Caco-2 (cell line): ENCODE measurements at regions not wholly inside any gene's neighbourhood (a gene's known extent, or its start where the extent isn't known, plus 50 kb on each side); places are given as distances from the start of the nearest gene placed in this dataset.
"Not testable (repeated sequence)": the region's sequence is repeated elsewhere in the genome, so short reads cannot be mapped to it uniquely, and the experiment has no call there.

Source experiments
- BruUV-seq: library from RNA; stranded (reverse); fragments of 400-500 nt; replicated peaks from 2 replicates; lab custom pipeline; 2021; lab: Mats Ljungman, UMichigan
- CTCF ChIA-PET: fragments of 300-600 bp; sonication (Branson Sonifier 250); formaldehyde crosslinking; loops from one replicate; lab custom pipeline; 2022; ENCODE audit warnings: antibody characterized with exemption; lab: Charles Lee
- POLR2A ChIA-PET: fragments of 300-600 bp; sonication (Branson Sonifier 250); formaldehyde crosslinking; loops from one replicate; lab custom pipeline; 2022; ENCODE audit warnings: antibody characterized with exemption; lab: Charles Lee
- DNase-seq, 2 experiments: peaks; one replicate each; pipeline versions ENCODE4 v3.0.0 to v3.0.0-alpha.2; 2020 to 2022
- H3K27me3 ChIP-seq: replicated peaks from 2 replicates; pipeline ENCODE4 v1.6.0; 2011; ENCODE audit warnings: low read length; ENCODE audit not compliant: control insufficient read depth, insufficient read depth
- H3K36me3 ChIP-seq: 2 replicates; pipeline ENCODE4 v1.5.1; 2011; ENCODE audit warnings: low read length; ENCODE audit not compliant: control insufficient read depth, insufficient read depth
- H3K4me1 ChIP-seq: fragments of 250-450 bp; sonication (Bioruptor Pico); 2 replicates; pipeline ENCODE4 v1.5.1; 2020; ENCODE audit warnings: mild to moderate bottlenecking
- H3K4me3 ChIP-seq: 2 replicates; pipeline ENCODE4 v1.5.1; 2011; ENCODE audit warnings: low read depth, mild to moderate bottlenecking, control low read depth, low read length
- H3K9me3 ChIP-seq: fragments of 250-450 bp; sonication (Bioruptor Pico); 2 replicates; pipeline ENCODE4 v1.5.1; 2020; ENCODE audit warnings: mild to moderate bottlenecking, moderate library complexity
- H3K27ac Mint-ChIP-seq: one replicate; pipeline ENCODE4 v1.8.0; 2022; ENCODE audit warnings: mixed read lengths; ENCODE audit not compliant: unreplicated experiment
- H3K27me3 Mint-ChIP-seq: one replicate; pipeline ENCODE4 v1.8.0; 2022; ENCODE audit warnings: mixed read lengths; ENCODE audit not compliant: insufficient read depth, unreplicated experiment
- H3K36me3 Mint-ChIP-seq: one replicate; pipeline ENCODE4 v1.8.0; 2022; ENCODE audit warnings: mild to moderate bottlenecking, mixed read lengths; ENCODE audit not compliant: insufficient read depth, unreplicated experiment
- H3K4me1 Mint-ChIP-seq: one replicate; pipeline ENCODE4 v1.8.0; 2022; ENCODE audit warnings: low read depth, mixed read lengths; ENCODE audit not compliant: unreplicated experiment
- H3K4me3 Mint-ChIP-seq: one replicate; pipeline ENCODE4 v1.8.0; 2022; ENCODE audit warnings: mild to moderate bottlenecking, moderate library complexity, mixed read lengths; ENCODE audit not compliant: unreplicated experiment
- H3K9me3 Mint-ChIP-seq: one replicate; pipeline ENCODE4 v1.8.0; 2022; ENCODE audit warnings: mixed read lengths; ENCODE audit not compliant: unreplicated experiment
- intact Hi-C: fragments of 100-400 bp; cut with micrococcal nuclease; formaldehyde crosslinking; loops from one replicate; pipeline ENCODE4 v1.10.0; 2022; ENCODE audit not compliant: unreplicated experiment
- TF ChIP-seq, protein P1 (sequence below), 2 experiments: fragments of 200-600 bp in 1 of 2; IDR thresholded peaks; 1 replicate in 1 of 2; 2 replicates in 1 of 2; pipeline versions ENCODE4 v1.5.1 to v1.8.0; 2011 to 2022; ENCODE audit warnings: antibody characterized with exemption in 1 of 2, control low read depth in 1 of 2, inconsistent platforms in 1 of 2, low read depth in 1 of 2, low read length in 1 of 2, mild to moderate bottlenecking in 1 of 2, moderate library complexity in 1 of 2; ENCODE audit not compliant: insufficient read depth in 1 of 2, severe bottlenecking in 1 of 2, unreplicated experiment in 1 of 2

DNA sequence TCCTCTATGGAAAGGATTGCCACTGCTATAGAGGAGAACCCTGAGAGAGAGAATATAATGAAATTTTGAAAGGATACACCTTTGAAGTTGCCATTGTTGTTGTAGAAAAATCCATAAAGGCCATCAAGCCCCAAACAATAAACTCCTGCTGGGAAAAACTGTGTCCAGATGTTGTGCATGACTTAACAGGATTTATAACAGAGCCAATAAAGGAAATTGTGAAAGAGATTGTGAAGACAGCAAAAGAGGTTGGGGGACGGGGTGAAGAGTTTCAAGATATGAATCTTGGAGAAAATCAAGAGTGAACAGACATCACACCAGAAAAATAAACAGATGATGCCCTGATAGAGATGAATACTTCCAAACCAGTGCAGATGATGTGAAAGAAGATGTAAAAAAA, 396.4 kb downstream of the BCKDHB start:
- Histone ChIP-seq H3K4me1 (no peaks in the 10 kb centered on the region), H3K9me3 (no peaks in the 10 kb centered on the region), H3K27me3 (no peaks in the 10 kb centered on the region), H3K4me3 (no peak overlapping the region), H3K36me3 (no peaks in the 10 kb centered on the region)
- intact Hi-C loops, result no loop called here
- DNase-seq, result no peak
- H3K9me3 Mint-ChIP-seq, result no peaks in the 10 kb centered on the region
- H3K4me3 Mint-ChIP-seq, result no peak overlapping the region
- no peaks in the 10 kb centered on the region for H3K36me3 Mint-ChIP-seq
- no peaks in the 10 kb centered on the region for H3K27me3 Mint-ChIP-seq
- POLR2A ChIA-PET, result no interaction called here
- no TSS peak for BruUV-seq
- H3K4me1 Mint-ChIP-seq, result no peaks in the 10 kb centered on the region
- TF ChIP-seq, protein P1, sequence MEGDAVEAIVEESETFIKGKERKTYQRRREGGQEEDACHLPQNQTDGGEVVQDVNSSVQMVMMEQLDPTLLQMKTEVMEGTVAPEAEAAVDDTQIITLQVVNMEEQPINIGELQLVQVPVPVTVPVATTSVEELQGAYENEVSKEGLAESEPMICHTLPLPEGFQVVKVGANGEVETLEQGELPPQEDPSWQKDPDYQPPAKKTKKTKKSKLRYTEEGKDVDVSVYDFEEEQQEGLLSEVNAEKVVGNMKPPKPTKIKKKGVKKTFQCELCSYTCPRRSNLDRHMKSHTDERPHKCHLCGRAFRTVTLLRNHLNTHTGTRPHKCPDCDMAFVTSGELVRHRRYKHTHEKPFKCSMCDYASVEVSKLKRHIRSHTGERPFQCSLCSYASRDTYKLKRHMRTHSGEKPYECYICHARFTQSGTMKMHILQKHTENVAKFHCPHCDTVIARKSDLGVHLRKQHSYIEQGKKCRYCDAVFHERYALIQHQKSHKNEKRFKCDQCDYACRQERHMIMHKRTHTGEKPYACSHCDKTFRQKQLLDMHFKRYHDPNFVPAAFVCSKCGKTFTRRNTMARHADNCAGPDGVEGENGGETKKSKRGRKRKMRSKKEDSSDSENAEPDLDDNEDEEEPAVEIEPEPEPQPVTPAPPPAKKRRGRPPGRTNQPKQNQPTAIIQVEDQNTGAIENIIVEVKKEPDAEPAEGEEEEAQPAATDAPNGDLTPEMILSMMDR (IDR thresholded peaks at IDR 0.05; ENCODE audit: insufficient read depth in 1 of 2, low read depth in 1 of 2, low read length in 1 of 2, severe bottlenecking in 1 of 2, unreplicated experiment in 1 of 2), result no peak
- no peak overlapping the region for H3K27ac Mint-ChIP-seq
- CTCF ChIA-PET, result no interaction called here

DNA sequence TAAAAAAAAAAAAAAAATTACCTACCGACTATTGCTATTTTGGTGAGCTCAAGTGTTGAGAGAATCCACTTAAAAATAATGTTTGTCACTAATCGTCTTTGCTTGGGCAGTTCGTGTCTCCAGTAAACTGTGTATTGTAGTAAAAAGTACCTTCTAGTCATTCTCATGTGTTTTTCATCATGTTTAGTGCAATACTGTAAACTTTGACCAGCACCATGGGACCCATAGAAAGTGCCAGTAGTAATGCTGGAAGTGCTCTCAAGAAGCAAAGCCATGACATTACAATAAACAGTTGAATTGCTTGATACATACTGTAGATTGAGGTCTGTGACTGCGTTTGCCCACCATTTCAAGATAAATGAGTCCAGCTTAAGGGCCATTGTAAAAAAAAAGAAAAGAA, 395.2 kb downstream of the BCKDHB start:
- Mint-ChIP-seq H3K4me1 (no peaks in the 10 kb centered on the region), H3K36me3 (peaks cover 5% of the 10 kb centered on the region), H3K27me3 (no peaks in the 10 kb centered on the region), H3K9me3 (no peaks in the 10 kb centered on the region), H3K4me3 (no peak overlapping the region), H3K27ac (no peak overlapping the region)
- H3K27me3 ChIP-seq, result no peaks in the 10 kb centered on the region
- DNase-seq, result no peak
- no peaks in the 10 kb centered on the region for H3K9me3 ChIP-seq
- TF ChIP-seq, protein P1 (IDR thresholded peaks at IDR 0.05; ENCODE audit: insufficient read depth in 1 of 2, low read depth in 1 of 2, low read length in 1 of 2, severe bottlenecking in 1 of 2, unreplicated experiment in 1 of 2), result no peak
- H3K4me3 ChIP-seq, result no peak overlapping the region
- no TSS peak for BruUV-seq
- no peaks in the 10 kb centered on the region for H3K36me3 ChIP-seq
- ChIA-PET POLR2A (no interaction called here), CTCF (no interaction called here)
- intact Hi-C loops, result no loop called here
- H3K4me1 ChIP-seq, result no peaks in the 10 kb centered on the region

DNA sequence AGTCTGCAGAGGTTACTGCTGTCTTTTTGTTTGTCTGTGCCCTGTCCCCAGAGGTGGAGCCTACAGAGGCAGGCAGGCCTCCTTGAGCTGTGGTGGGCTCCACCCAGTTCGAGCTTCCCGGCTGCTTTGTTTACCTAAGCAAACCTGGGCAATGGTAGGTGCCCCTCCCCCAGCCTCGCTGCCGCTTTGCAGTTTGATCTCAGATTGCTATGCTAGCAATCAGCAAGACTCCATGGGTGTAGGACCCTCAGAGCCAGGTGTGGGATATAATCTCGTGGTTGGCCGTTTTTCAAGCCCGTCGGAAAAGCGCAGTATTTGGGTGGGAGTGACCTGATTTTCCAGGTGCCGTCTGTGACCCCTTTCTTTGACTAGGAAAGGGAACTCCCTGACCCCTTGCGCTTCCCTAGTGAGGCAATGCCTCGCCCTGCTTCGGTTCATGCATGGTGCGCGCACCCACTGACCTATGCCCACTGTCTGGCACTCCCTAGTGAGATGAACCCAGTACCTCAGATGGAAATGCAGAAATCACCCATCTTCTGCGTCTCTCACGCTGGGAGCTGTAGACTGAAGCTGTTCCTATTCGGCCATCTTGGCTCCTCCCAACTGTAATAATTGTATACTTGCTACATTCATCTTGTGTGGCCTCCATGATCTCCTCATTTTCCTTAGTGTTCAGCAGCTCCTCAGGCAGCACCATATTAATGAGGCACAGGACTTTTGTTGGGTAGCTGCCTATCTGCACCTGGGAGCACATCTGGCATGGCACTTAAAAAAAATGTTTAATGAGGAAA, 391.4 kb downstream of the BCKDHB start:
- BruUV-seq, DNase-seq, H3K4me1 ChIP-seq, H3K9me3 Mint-ChIP-seq, H3K36me3 ChIP-seq, intact Hi-C loops, H3K36me3 Mint-ChIP-seq, H3K9me3 ChIP-seq, POLR2A ChIA-PET, H3K4me3 Mint-ChIP-seq, CTCF ChIA-PET, H3K27ac Mint-ChIP-seq, H3K4me3 ChIP-seq, H3K27me3 Mint-ChIP-seq, H3K4me1 Mint-ChIP-seq, H3K27me3 ChIP-seq: not testable (repeated sequence)
